ENCODE measurements at regions not wholly inside any gene's neighbourhood (a gene's known extent, or its start where the extent isn't known, plus 50 kb on each side); places are given as distances from the start of the nearest gene placed in this dataset.

- TF ChIP-seq, protein P1, sequence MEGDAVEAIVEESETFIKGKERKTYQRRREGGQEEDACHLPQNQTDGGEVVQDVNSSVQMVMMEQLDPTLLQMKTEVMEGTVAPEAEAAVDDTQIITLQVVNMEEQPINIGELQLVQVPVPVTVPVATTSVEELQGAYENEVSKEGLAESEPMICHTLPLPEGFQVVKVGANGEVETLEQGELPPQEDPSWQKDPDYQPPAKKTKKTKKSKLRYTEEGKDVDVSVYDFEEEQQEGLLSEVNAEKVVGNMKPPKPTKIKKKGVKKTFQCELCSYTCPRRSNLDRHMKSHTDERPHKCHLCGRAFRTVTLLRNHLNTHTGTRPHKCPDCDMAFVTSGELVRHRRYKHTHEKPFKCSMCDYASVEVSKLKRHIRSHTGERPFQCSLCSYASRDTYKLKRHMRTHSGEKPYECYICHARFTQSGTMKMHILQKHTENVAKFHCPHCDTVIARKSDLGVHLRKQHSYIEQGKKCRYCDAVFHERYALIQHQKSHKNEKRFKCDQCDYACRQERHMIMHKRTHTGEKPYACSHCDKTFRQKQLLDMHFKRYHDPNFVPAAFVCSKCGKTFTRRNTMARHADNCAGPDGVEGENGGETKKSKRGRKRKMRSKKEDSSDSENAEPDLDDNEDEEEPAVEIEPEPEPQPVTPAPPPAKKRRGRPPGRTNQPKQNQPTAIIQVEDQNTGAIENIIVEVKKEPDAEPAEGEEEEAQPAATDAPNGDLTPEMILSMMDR (IDR thresholded peaks at IDR 0.05), result no peak
- TF ChIP-seq POLR2A (IDR thresholded peaks at IDR 0.05), result no peak
These were observed 174.8 kb upstream of the NECTIN1 start for GRCh38 chr11:119903821-119904220.
